NCI-H82 treated with DMSO at 0.1 percent for 48 hours (cell line): ENCODE measurements at regions not wholly inside any gene's neighbourhood (a gene's known extent, or its start where the extent isn't known, plus 50 kb on each side); places are given as distances from the start of the nearest gene placed in this dataset.

Experiments
- DNase-seq: peaks from one replicate; lab custom pipeline; 2025; ENCODE audit not compliant: unreplicated experiment; lab: John Stamatoyannopoulos, UW

DNA sequence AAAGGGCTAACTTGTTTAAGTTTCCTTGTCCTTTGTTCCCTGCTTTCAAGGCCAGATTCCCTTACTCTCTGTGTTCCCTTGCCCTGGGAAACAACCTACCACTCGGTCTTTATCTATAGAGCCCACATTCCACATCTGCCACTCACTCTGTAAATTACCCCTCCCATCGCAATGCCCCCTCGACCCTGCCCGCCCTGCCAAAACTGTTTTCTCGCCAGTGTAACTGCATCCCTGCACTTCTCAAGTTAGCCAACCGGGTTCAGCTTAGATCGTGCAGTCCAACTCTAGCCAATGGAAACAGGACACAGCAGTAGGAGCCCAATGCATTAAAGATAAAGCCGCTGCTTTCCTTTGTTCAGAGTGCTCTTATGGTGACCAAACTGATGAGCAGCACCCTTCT is 263.6 kb downstream of the TBL1XR1 start:
- no peak for DNase-seq

- no peak for DNase-seq
Measured at GRCh38 chr3:176932433-176932832, 264.8 kb downstream of the TBL1XR1 start.

GRCh38 chr3:176931991-176932390 is 265.3 kb downstream of the TBL1XR1 start:
- DNase-seq = no peak

DNA sequence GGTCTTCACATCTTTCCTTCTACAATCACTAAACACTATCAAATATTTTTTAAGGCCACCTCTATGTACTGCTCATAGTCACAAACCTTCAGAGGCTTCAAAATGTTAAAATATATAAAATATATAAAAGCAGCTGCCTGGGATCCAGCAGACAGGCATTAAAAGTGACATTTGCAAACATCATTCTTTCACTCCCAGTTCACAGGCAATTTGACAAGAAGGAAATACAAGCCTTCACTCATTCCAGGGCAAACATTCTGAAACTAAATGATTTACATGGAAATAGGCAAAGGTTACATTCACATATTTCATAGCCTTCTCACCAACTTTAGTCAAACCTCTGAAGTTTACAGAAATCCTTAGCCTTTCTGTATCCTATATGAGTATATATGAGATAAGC is 266.3 kb downstream of the TBL1XR1 start:
- DNase-seq = no peak

- no peak for DNase-seq
Measured at GRCh38 chr3:176928582-176928931, 268.7 kb downstream of the TBL1XR1 start.

GRCh38 chr3:176927706-176928581 is 269.3 kb downstream of the TBL1XR1 start:
- no peak for DNase-seq

- DNase-seq = no peak
Measured at GRCh38 chr3:176927280-176927679, 270.0 kb downstream of the TBL1XR1 start.

DNA sequence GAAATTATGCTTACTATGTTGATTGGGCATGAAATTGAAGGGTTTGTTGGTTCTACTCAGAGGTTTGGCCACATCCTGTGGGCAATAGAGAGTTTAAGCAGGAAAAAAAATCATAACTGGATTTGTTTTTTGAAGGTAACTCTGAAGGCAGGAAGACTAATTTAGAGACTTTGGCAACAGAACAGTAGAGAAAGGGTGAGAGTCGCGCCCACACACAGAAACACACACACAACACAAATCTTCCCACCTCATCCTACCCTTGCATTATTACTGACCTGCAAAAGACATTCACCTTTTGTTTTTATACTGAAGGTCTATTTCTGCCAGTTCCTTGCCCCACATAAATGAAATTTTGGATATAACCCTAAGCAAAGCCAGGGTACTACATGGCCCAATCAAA is 270.6 kb downstream of the TBL1XR1 start:
- DNase-seq = no peak

- DNase-seq = no peak
Measured at GRCh38 chr3:176926034-176926433, 271.2 kb downstream of the TBL1XR1 start.

DNA sequence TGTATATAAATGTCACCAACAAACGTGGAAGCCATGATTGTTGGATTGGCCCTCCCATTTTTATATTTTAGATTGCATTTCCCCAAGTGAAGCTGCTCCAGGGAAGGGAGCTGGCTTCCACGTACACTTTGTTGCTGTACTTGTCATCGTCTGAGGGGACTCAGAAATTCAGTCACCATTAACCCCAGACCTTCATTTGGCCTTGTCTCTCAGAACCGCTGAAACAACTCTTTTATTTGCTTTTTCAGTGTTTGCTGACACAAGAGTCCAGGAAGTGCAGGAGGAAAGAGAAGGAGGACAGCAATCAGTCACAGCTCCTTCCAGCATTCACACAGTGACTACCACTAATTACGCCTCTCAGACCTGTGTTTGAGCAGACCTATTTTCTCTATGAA is 276.5 kb downstream of the TBL1XR1 start:
- DNase-seq = no peak

DNA sequence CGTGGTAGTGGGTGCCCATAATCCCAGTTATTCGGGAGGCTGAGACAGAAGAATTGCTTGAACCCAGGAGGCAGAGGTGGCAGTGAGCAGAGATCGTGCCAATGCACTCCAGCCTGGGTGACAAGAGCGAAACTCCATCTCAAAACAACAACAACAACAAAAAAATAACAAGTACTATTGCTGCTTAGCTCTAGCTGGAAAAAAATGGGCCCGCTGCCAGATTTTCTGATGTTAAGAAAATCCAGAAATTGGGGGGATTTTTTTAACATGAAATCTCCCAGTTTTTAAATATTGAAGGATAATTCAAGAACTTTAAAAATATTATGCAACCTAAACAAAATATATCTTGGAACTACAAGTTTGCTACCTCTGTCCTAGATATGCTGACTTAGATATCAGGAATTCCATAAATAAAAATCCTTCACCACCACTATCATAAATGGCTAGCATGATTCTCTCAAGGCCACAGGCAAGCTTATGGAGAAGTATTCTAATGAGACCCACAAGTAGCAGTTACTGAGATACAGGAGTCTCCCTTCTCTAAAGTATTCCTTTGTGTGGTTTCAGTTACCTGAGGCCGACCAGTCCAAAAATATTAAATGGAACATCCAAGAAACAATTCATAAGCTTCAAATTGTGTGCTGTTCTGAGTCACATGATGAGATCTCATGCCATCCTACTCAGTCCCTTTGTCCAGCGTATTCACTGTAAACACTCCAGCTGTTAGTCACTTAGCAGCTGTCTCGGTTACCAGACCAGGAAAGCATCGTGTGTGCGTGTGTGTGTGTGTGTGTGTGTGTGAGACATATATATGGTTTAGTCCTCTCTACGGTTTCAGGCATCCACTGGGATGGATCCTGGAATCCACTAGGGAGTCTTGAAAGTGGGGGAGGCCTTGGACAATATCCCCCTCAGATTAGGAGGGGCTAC is 277.2 kb downstream of the TBL1XR1 start:
- DNase-seq = no peak

DNA sequence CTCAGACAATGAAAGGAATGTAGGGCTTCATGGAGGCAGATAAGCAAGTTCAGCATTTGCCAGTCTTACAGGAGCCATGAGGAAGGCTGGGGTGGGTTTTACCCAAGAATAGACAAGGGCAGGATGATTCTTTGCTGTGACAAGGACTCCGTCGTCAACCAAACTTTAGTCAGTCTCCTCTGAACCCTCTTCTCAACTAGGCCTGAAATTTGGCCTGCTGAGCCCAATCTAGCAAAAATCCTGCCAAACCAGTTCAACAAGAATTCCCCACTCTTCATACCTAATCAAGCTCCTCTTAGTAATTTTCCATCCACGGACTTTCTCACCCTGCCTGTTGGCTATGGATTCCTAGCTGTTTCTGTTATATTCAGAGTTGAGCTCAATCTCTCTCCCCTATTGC is 280.5 kb downstream of the TBL1XR1 start:
- no peak for DNase-seq

- DNase-seq = no peak
Measured at GRCh38 chr3:176914764-176915163, 282.5 kb downstream of the TBL1XR1 start.

DNA sequence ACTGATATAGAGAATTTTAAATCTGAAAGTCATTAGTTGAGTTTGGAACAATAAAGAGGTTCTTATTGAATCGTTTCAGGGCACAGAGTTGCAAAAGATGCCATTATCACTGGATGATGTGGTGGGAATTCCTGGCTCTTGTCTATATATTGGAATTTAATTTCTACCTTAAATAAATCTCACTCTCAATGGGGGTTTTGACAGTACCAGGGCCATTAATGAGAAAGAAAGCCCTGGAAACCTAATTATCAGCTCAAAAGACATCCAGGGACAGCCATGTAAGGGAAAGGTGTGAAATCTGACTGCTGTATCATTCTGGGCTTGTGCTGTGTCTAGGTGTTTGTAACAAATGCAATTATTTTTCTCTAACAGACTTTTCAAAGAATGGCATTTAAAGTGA is 285.7 kb downstream of the TBL1XR1 start:
- no peak for DNase-seq

- no peak for DNase-seq
Measured at GRCh38 chr3:176909044-176909443, 288.2 kb downstream of the TBL1XR1 start.

GRCh38 chr3:176906046-176906905 is 291.0 kb downstream of the TBL1XR1 start:
- no peak for DNase-seq

GRCh38 chr3:176905331-176905730 is 292.0 kb downstream of the TBL1XR1 start:
- no peak for DNase-seq

- no peak for DNase-seq
Measured at GRCh38 chr3:176904506-176904905, 292.8 kb downstream of the TBL1XR1 start.

DNA sequence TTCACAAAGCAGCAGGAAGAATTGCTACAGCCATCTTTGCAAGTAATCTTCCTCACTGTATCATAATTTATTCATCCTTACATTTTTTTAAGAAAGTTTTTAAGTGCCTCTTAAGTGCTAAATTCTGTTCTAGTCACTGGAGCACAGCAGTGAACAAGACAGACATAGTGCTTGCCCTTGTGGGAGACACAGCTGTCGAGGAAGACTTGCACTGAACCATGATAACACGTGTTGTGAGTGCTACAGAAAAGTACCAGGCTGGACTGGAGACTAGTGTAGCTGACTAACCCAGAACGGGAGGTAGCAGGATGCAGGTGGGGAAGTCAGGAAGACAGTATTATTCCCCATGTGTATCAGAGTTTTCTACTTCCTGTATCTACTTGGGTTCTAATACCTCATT is 300.6 kb downstream of the TBL1XR1 start:
- no peak for DNase-seq

DNA sequence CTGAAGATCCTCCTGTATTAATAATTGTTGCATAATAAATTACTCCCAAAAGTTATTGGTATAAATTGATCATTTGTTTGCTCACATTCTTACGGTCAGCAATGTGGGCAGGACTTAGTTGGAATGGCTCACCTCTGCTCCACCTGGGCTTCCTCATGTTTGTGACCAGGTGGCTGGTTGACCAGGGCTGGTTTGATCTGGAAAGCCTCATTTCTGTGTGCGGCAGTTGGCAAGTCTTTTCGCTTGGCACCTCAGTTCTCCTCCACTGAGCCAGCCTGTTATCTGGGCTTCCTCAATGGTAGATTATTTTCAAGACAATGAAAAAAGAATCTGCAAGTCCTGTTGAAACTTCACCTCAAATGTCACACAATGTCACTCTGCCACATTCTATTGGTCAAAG is 301.1 kb downstream of the TBL1XR1 start:
- DNase-seq = no peak

DNA sequence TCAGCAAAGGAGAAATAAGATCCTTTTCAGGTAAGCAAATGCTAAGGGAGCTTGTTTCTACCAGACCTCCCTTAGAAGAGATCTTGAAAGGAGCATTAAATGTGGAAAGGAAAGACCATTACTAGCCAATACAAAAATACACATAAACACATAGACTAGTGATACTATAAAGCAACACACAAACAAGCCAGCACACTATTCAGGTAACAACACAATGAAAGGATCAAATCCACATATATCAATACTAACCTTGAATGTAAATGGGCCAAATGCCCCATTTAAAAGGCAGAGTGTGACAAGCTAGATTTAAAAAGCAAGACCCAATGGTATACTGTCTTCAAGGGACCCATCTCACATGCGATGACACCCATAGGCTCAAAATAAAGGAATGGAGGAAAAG is 317.6 kb downstream of the TBL1XR1 start:
- DNase-seq = no peak
